ENCODE measurements at regions not wholly inside any gene's neighbourhood (a gene's known extent, or its start where the extent isn't known, plus 50 kb on each side); places are given as distances from the start of the nearest gene placed in this dataset.

DNA sequence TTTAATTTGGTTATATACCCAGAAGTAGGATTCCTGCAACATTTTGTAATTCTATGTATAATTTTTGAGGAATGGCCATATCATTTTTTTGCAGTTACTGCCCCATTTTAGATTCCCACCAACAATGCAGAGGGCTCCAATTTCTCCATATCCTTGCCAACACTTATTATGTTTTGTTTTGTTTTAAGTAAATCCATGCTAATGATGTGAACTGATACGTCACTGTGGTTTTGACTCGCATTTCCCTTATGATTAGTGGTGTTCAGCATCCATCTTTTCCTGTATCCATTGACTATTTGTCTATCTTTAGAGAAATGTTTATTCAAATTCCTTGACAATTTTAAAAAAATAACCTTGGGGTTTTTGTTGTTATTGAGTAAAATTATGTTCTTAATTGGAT lies 826.4 kb downstream of the CDH11 start:
- intact Hi-C loops (cut with DNase I; ENCODE audit: low total_unique reads), result no loop called here
- no peak overlapping the region for H3K27ac ChIP-seq
- TF ChIP-seq, protein P1, sequence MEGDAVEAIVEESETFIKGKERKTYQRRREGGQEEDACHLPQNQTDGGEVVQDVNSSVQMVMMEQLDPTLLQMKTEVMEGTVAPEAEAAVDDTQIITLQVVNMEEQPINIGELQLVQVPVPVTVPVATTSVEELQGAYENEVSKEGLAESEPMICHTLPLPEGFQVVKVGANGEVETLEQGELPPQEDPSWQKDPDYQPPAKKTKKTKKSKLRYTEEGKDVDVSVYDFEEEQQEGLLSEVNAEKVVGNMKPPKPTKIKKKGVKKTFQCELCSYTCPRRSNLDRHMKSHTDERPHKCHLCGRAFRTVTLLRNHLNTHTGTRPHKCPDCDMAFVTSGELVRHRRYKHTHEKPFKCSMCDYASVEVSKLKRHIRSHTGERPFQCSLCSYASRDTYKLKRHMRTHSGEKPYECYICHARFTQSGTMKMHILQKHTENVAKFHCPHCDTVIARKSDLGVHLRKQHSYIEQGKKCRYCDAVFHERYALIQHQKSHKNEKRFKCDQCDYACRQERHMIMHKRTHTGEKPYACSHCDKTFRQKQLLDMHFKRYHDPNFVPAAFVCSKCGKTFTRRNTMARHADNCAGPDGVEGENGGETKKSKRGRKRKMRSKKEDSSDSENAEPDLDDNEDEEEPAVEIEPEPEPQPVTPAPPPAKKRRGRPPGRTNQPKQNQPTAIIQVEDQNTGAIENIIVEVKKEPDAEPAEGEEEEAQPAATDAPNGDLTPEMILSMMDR (IDR thresholded peaks at IDR 0.05), result no peak

GRCh38 chr16:64292953-64293352 lies 828.9 kb downstream of the CDH11 start:
- H3K27me3 ChIP-seq, result no peaks in the 10 kb centered on the region
- H3K27ac ChIP-seq, result no peak overlapping the region
- no peak overlapping the region for H3K4me3 ChIP-seq
- no peak for DNase-seq
- H3K36me3 ChIP-seq, result no peaks in the 10 kb centered on the region
- H3K4me1 ChIP-seq, result no peaks in the 10 kb centered on the region
- no peaks in the 10 kb centered on the region for H3K9me3 ChIP-seq
- intact Hi-C loops (cut with DNase I; ENCODE audit: low total_unique reads), result no loop called here
- TF ChIP-seq, protein P1 (IDR thresholded peaks at IDR 0.05), result no peak

More for the DNA sequence above, 826.4 kb downstream of the CDH11 start:
- no peaks in the 10 kb centered on the region for H3K9me3 ChIP-seq
- H3K4me1 ChIP-seq, result peaks cover 0 to 2% (median 0%) of the 10 kb centered on the region in 4 donors
- H3K27me3 ChIP-seq, result no peaks in the 10 kb centered on the region
- H3K4me3 ChIP-seq, result no peak overlapping the region
- no peaks in the 10 kb centered on the region for H3K36me3 ChIP-seq
- no peak for DNase-seq

DNA sequence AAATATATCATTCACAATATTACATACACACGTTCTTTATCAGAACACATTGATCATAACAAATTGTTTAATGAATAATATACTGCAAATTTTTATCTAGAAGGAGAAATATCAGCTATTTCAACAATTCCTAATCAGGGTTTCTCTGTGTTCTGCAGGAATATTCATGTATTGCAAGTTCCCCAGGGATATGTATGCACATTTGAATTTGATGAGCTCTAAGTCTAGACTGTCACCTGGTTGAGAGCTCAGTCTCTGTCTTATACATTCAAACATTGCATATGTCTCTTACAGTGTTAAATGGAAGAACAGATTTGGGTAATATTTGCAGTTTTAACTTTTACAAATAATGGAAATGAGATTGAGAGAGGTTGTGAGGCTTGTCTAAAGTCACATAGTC lies 829.7 kb downstream of the CDH11 start:
- H3K4me1 ChIP-seq, result no peaks in the 10 kb centered on the region
- intact Hi-C loops (cut with DNase I; ENCODE audit: low total_unique reads), result no loop called here

GRCh38 chr16:64290461-64290860 lies 831.4 kb downstream of the CDH11 start:
- Histone ChIP-seq H3K9me3 (peaks cover 0 to 3% (median 0%) of the 10 kb centered on the region in 3 donors), H3K27me3 (no peaks in the 10 kb centered on the region), H3K4me1 (no peaks in the 10 kb centered on the region), H3K4me3 (no peak overlapping the region), H3K27ac (no peak overlapping the region), H3K36me3 (no peaks in the 10 kb centered on the region)
- no peak for DNase-seq
- intact Hi-C loops (cut with DNase I; ENCODE audit: low total_unique reads), result no loop called here
- TF ChIP-seq, protein P1 (IDR thresholded peaks at IDR 0.05), result no peak

More for the DNA sequence above, 829.7 kb downstream of the CDH11 start:
- TF ChIP-seq, protein P1 (IDR thresholded peaks at IDR 0.05), result no peak
- Histone ChIP-seq H3K27me3 (no peaks in the 10 kb centered on the region), H3K4me3 (no peak overlapping the region), H3K36me3 (no peaks in the 10 kb centered on the region), H3K9me3 (no peaks in the 10 kb centered on the region), H3K27ac (no peak overlapping the region)
- DNase-seq, result no peak

DNA sequence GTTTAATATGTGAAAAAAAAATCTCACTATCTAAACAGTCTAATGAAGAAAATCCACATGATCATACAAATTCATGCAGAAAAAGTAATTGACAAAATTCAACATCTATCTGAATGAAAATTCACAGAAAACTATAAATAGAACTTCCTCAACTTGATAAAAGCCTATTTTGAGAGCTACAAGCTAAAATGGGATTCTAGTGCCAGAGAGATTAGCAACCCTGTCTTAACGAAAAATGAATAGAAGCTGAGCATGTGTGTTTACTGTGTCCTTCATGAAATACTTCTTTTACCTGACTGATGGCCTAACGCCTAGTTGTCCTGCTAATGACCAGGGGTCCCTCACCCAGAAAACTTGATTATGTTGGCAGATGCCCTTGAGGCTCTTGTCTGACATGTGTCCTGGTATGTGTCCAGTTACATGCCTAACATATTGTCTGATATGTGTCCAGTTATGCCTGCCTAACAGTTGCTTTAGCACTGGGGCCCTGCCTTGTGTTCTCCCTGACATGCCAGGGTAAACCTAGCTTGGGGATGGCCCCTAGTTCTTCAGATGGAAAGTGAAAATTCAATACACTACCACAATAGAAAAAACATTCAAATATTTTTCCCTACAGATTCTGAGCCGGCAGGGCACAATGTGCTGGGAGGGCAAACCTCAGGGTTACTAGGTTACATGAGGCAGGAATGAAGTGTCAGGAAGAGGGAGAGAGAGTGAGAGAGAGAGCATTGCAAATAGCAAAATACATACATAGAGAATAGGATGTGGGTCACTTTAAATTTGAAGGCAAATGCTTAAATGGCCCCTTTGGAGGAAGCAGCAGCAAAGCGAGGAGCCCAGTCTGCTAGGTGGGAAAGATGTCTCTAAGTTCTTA lies 834.0 kb downstream of the CDH11 start:
- DNase-seq, result no peak
- intact Hi-C loops (cut with DNase I; ENCODE audit: low total_unique reads), result no loop called here
- no peaks in the 10 kb centered on the region for H3K36me3 ChIP-seq
- H3K27ac ChIP-seq, result no peak overlapping the region
- no peaks in the 10 kb centered on the region for H3K4me1 ChIP-seq
- no peak overlapping the region for H3K4me3 ChIP-seq
- TF ChIP-seq, protein P1 (IDR thresholded peaks at IDR 0.05), result no peak
- H3K27me3 ChIP-seq, result no peaks in the 10 kb centered on the region
- peaks cover 0 to 15% (median 0%) of the 10 kb centered on the region in 3 donors for H3K9me3 ChIP-seq

All from tibial artery (tissue), 4 donors.